Astrocyte of the spinal cord (primary cell): ENCODE measurements at regions not wholly inside any gene's neighbourhood (a gene's known extent, or its start where the extent isn't known, plus 50 kb on each side); places are given as distances from the start of the nearest gene placed in this dataset.
"Not testable (repeated sequence)": the region's sequence is repeated elsewhere in the genome, so short reads cannot be mapped to it uniquely, and the experiment has no call there.

Experiments used
- DNase-seq: peaks from one replicate; pipeline ENCODE4 v3.0.0; 2011; ENCODE audit warnings: low read depth, low spot score
- H3K4me3 ChIP-seq: 2 replicates; pipeline ENCODE4 v1.5.1; 2011; ENCODE audit warnings: low read depth, mild to moderate bottlenecking, low read length, moderate library complexity
- in situ Hi-C: cut with HindIII; loops from 2 replicates; pipeline ENCODE4 v1.10.0; 2017; ENCODE audit warnings: low sequenced_read_pairs
- TF ChIP-seq, protein P1 (sequence below): IDR thresholded peaks from 2 replicates; pipeline ENCODE4 v1.5.1; 2012; ENCODE audit warnings: low read depth, mild to moderate bottlenecking, low read length, inconsistent platforms

DNA sequence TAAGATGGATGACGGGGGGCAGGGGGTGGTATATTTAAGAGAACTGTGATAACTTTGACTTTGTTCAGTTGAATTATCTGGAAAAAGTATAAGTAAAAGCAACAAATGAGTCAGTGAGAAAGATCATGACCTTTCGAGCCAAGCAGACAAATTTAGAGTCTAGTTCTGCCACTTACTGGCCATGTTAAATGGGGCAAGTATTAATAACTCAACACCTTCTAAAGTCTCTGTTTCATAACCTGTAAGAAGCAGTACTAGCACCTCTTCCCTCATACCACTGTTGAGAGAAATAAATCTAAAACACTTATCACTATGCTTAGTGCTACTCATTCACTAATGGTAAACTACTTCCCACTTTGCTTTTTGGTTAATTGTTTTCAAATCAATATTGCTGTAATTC is 604.4 kb upstream of the LRRN3 start:
- DNase-seq: no peak
- in situ Hi-C loops: no loop called here
- H3K4me3 ChIP-seq: no peak overlapping the region
- TF ChIP-seq, protein P1, sequence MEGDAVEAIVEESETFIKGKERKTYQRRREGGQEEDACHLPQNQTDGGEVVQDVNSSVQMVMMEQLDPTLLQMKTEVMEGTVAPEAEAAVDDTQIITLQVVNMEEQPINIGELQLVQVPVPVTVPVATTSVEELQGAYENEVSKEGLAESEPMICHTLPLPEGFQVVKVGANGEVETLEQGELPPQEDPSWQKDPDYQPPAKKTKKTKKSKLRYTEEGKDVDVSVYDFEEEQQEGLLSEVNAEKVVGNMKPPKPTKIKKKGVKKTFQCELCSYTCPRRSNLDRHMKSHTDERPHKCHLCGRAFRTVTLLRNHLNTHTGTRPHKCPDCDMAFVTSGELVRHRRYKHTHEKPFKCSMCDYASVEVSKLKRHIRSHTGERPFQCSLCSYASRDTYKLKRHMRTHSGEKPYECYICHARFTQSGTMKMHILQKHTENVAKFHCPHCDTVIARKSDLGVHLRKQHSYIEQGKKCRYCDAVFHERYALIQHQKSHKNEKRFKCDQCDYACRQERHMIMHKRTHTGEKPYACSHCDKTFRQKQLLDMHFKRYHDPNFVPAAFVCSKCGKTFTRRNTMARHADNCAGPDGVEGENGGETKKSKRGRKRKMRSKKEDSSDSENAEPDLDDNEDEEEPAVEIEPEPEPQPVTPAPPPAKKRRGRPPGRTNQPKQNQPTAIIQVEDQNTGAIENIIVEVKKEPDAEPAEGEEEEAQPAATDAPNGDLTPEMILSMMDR: no peak

DNA sequence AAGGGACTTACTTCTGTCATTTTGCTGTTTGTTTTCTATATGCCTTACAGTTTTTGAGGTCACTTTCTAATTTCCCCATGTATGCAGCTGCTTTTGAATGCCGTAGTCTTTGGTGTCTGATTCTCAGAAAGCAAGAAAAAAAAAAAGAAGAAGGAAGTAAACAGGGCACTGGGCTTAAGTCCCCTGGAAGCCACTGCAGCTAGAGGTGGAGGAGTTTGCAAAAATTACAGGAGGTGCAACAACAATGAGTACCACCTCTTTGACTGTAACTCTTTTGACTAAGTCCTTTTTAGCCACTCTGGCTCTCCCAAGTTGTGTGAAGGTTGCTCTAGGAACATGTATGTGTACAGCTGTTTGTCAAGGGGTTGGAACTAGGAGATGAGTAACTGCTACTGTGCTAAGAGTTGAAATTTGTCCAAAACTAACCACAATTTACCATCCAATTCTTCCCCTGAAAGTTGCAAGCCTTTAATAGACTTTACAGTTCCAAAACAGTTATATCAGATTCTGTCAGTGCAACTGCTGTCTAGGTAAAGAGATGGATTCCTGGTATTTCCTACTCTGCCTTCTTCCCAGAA is 588.0 kb upstream of the LRRN3 start:
- no peak overlapping the region for H3K4me3 ChIP-seq
- in situ Hi-C loops: no loop called here
- DNase-seq: peak; percentile 71
- TF ChIP-seq, protein P1: no peak

DNA sequence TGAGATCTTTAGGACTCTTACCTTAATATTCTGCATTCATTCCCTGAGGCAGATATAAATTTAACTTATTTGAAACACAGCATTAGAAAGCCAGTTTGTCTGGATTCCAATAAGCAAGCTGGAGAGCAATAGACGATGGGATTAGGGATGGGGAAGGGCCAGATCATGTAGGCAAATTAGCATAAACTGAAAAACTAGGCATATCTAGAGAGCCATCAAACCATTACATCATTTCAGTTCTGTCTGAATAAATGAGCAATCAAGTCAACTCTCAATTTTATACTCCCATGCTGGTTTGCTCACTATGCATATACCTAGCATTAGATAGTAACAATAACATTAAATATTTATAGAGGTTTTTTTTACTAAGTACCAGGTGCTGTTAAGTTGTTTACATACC is 583.6 kb upstream of the LRRN3 start:
- no peak overlapping the region for H3K4me3 ChIP-seq
- DNase-seq: no peak
- in situ Hi-C loops: no loop called here
- TF ChIP-seq, protein P1: no peak

DNA sequence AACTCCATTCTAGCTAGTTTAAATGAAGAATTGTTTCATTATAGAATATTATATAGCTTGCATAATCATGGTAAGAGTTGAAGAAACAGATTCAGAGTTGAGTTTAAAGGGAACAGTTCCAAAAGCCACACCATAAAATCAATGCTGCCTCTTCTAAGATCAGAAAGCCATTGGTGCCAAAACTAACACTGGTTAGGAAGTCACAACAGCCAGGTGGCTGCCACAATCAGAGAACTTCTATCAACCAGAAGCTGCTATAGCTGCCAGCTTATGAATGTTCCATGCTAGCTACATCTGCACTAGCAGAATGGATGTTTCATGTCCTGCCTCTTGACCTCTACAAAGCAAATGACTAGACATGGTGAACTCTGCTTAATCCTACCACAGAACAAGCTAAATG is 583.1 kb upstream of the LRRN3 start:
- in situ Hi-C loops: no loop called here
- peak; percentile 5 for DNase-seq
- TF ChIP-seq, protein P1: no peak
- no peak overlapping the region for H3K4me3 ChIP-seq

DNA sequence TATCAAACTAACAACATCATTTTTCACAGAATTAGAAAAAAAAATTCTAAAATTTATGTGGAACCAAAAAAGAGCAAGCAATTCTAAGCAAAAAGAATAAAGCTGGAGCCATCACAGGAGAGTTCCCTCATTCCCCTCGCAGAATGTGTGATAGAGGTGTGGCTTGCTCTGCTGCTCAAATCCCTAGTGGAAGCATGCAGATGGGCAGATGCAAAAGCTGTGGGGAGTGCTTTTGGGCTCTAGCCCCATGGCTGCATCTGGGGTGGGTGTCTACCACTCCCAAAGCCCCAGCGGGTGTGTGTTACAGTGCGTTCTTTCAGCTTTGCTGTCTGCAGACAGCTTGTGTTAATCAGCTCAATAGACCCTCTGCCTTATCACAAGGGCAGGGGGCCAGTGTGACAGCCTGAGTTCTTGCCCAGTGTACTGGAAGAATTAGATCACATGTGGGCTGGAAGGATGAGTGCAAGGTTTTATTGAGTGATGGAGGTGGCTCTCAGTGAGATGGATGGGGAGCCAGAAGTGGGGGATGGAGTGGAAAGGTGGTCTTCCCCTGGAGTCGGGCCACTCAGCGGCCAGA is 575.9 kb upstream of the LRRN3 start:
- not testable (repeated sequence) for DNase-seq

DNA sequence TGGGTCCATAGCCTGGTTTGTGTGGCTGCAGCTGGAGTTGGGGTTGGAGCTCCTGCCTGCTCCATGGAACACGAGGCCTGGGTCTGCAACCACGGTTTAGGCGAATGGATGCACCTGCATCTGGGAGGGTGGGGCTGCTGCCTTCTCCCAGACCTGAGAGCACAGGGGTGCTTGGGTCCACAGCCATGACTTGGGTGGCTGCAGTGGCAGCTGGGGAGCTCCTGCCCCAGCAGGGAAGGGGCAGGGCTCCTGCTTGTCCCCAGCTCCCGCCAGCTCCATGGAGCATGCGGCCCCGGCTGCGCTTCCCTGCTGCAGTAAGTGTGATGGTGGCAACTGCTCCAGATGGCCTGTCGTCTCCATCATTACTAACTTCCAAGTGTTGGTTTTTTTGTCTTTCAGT is 571.1 kb upstream of the LRRN3 start:
- DNase-seq: no peak
- in situ Hi-C loops: no loop called here
- TF ChIP-seq, protein P1: no peak

More for the DNA sequence above, 575.9 kb upstream of the LRRN3 start:
- H3K4me3 ChIP-seq, in situ Hi-C loops: not testable (repeated sequence)

DNA sequence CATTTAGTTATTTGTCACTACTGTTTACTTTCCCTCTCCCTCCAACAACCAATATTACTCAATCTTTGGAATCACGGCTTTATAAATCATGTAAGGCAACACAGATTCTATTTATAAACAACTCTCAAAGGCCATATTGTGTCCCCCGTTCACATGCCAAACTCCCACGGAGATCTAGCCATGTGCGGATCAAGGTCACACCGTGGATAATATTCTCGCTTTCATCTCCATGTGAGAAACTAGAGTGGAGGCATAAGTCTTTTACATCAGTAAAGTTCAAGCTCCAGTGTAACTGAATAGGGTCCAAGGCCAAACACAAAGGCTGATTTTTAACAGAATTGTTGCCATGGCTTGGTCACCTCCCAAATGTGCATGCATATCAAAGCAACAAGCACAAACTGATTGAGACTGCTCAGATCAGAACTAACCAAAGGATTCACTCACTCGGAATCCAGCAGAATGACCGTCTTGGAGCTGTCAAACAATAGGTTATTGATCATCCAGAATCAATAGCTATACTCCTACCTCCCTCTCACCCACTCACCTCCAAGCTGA is 569.5 kb upstream of the LRRN3 start:
- H3K4me3 ChIP-seq: no peak overlapping the region
- in situ Hi-C loops: no loop called here
- no peak for DNase-seq
- TF ChIP-seq, protein P1: no peak

More for the DNA sequence above, 571.1 kb upstream of the LRRN3 start:
- no peak overlapping the region for H3K4me3 ChIP-seq
